Gastrocnemius medialis (tissue), 4 donors: ENCODE measurements at regions not wholly inside any gene's neighbourhood (a gene's known extent, or its start where the extent isn't known, plus 50 kb on each side); places are given as distances from the start of the nearest gene placed in this dataset.

ENCODE experiments used
- ATAC-seq, 2 donors: fragments of 150-250 bp; one replicate each; pipeline ENCODE4 v1.9.1; 2016
- DNase-seq, 2 donors: peaks; one replicate each; pipeline ENCODE4 v3.0.0-alpha.2; 2019
- H3K27ac ChIP-seq, 4 donors: fragments of 200-600 bp; sonication (generic); 1 replicate in 1 of 4; 2 replicates in 3 of 4; pipeline ENCODE4 v1.5.1; 2016 to 2018; ENCODE audit warnings: mild to moderate bottlenecking in 2 of 4, moderate library complexity in 1 of 4
- H3K27me3 ChIP-seq, 3 donors: fragments of 200-600 bp; sonication (generic) in 2 of 3; 1 replicate in 1 of 3; 2 replicates in 2 of 3; pipeline versions ENCODE4 v1.5.1 to v1.6.0; 2016 to 2019; ENCODE audit warnings: mild to moderate bottlenecking in 1 of 3, moderate library complexity in 1 of 3
- H3K36me3 ChIP-seq, 2 donors: fragments of 200-600 bp; sonication (generic) in 1 of 2; one replicate each; pipeline ENCODE4 v1.5.1; 2017 to 2018
- H3K4me1 ChIP-seq, 2 donors: fragments of 200-600 bp; sonication (generic) in 1 of 2; one replicate each; pipeline ENCODE4 v1.5.1; 2016 to 2017; ENCODE audit warnings: mild to moderate bottlenecking in 2 of 2
- H3K4me3 ChIP-seq, 4 donors: fragments of 200-600 bp; sonication (generic) in 3 of 4; 1 replicate in 1 of 4; 2 replicates in 3 of 4; pipeline ENCODE4 v1.5.1; 2016 to 2019; ENCODE audit warnings: mild to moderate bottlenecking in 2 of 4
- H3K9me3 ChIP-seq, 3 donors: fragments of 200-600 bp; sonication (generic) in 2 of 3; 1 replicate in 1 of 3; 2 replicates in 2 of 3; pipeline ENCODE4 v1.5.1; 2016 to 2019
- POLR2A ChIP-seq, 2 donors: fragments of 450-650 bp; IDR thresholded peaks; one replicate each; pipeline ENCODE4 v1.6.1; 2017; ENCODE audit warnings: antibody characterized with exemption in 2 of 2, mild to moderate bottlenecking in 2 of 2, moderate library complexity in 2 of 2
- in situ Hi-C, 4 donors: fragments of 200-750 bp; cut with MboI; loops; one replicate each; pipeline versions ENCODE4 v1.15.0 to v1.8.0; 2017; ENCODE audit warnings: low sequenced_read_pairs in 4 of 4
- intact Hi-C: fragments of 100-400 bp; cut with DNase I; formaldehyde crosslinking; loops from one replicate; pipeline ENCODE4 v1.15.1; 2023; ENCODE audit warnings: low total_unique reads
- TF ChIP-seq, protein P1 (sequence below), 5 experiments: fragments of 450-650 bp in 3 of 5; fragments of 200-600 bp in 2 of 5; sonication (generic) in 2 of 5; IDR thresholded peaks in 4 of 5; conservative IDR thresholded peaks in 1 of 5; 1 replicate in 4 of 5; 2 replicates in 1 of 5; pipeline ENCODE4 v1.5.1; 2016 to 2019; ENCODE audit warnings: antibody characterized with exemption in 5 of 5, mild to moderate bottlenecking in 3 of 5, moderate library complexity in 3 of 5

- Histone ChIP-seq H3K4me1 (no peaks in the 10 kb centered on the region), H3K27ac (no peak overlapping the region), H3K36me3 (no peaks in the 10 kb centered on the region), H3K4me3 (no peak overlapping the region), H3K9me3 (no peaks in the 10 kb centered on the region), H3K27me3 (no peaks in the 10 kb centered on the region)
- intact Hi-C loops, result no loop called here
- ATAC-seq, result no peak
- DNase-seq, result no peak
- TF ChIP-seq, protein P1, sequence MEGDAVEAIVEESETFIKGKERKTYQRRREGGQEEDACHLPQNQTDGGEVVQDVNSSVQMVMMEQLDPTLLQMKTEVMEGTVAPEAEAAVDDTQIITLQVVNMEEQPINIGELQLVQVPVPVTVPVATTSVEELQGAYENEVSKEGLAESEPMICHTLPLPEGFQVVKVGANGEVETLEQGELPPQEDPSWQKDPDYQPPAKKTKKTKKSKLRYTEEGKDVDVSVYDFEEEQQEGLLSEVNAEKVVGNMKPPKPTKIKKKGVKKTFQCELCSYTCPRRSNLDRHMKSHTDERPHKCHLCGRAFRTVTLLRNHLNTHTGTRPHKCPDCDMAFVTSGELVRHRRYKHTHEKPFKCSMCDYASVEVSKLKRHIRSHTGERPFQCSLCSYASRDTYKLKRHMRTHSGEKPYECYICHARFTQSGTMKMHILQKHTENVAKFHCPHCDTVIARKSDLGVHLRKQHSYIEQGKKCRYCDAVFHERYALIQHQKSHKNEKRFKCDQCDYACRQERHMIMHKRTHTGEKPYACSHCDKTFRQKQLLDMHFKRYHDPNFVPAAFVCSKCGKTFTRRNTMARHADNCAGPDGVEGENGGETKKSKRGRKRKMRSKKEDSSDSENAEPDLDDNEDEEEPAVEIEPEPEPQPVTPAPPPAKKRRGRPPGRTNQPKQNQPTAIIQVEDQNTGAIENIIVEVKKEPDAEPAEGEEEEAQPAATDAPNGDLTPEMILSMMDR (IDR thresholded peaks at IDR 0.05 in 4 of 5, conservative IDR thresholded peaks at IDR 0.05 in 1 of 5), result no peak
- TF ChIP-seq POLR2A (IDR thresholded peaks at IDR 0.05), result no peak
- in situ Hi-C loops, result no loop called here
Measured at GRCh38 chr11:127376301-127376700, 375.7 kb upstream of the KIRREL3 start.

- no peak for TF ChIP-seq POLR2A (IDR thresholded peaks at IDR 0.05)
- TF ChIP-seq, protein P1 (IDR thresholded peaks at IDR 0.05 in 4 of 5, conservative IDR thresholded peaks at IDR 0.05 in 1 of 5), result no peak
- Histone ChIP-seq H3K4me1 (no peaks in the 10 kb centered on the region), H3K27ac (no peak overlapping the region), H3K4me3 (no peak overlapping the region), H3K27me3 (no peaks in the 10 kb centered on the region), H3K36me3 (no peaks in the 10 kb centered on the region), H3K9me3 (no peaks in the 10 kb centered on the region)
- DNase-seq, result no peak
- intact Hi-C loops, result no loop called here
- in situ Hi-C loops, result no loop called here
- no peak for ATAC-seq
Measured at GRCh38 chr11:127369356-127369755, 368.8 kb upstream of the KIRREL3 start.

- no peaks in the 10 kb centered on the region for H3K4me1 ChIP-seq
- in situ Hi-C loops (no loop called here), intact Hi-C loops (no loop called here)
- TF ChIP-seq, protein P1 (IDR thresholded peaks at IDR 0.05 in 4 of 5, conservative IDR thresholded peaks at IDR 0.05 in 1 of 5), result no peak
- no peak for TF ChIP-seq POLR2A (IDR thresholded peaks at IDR 0.05)
- H3K27ac ChIP-seq, result no peak overlapping the region
- no peak for ATAC-seq
- no peaks in the 10 kb centered on the region for H3K36me3 ChIP-seq
- no peak for DNase-seq
- H3K4me3 ChIP-seq, result no peak overlapping the region
- H3K27me3 ChIP-seq, result no peaks in the 10 kb centered on the region
- H3K9me3 ChIP-seq, result no peaks in the 10 kb centered on the region
Measured at GRCh38 chr11:127362754-127363308, 362.3 kb upstream of the KIRREL3 start.

GRCh38 chr11:127358160-127358559 is 357.6 kb upstream of the KIRREL3 start:
- ATAC-seq (no peak), DNase-seq (no peak)
- H3K4me3 ChIP-seq, result no peak overlapping the region
- no peaks in the 10 kb centered on the region for H3K4me1 ChIP-seq
- H3K27me3 ChIP-seq, result no peaks in the 10 kb centered on the region
- H3K36me3 ChIP-seq, result no peaks in the 10 kb centered on the region
- intact Hi-C loops (no loop called here), in situ Hi-C loops (no loop called here)
- TF ChIP-seq, protein P1 (IDR thresholded peaks at IDR 0.05 in 4 of 5, conservative IDR thresholded peaks at IDR 0.05 in 1 of 5), result no peak
- TF ChIP-seq POLR2A (IDR thresholded peaks at IDR 0.05), result no peak
- H3K27ac ChIP-seq, result no peak overlapping the region
- no peaks in the 10 kb centered on the region for H3K9me3 ChIP-seq

DNA sequence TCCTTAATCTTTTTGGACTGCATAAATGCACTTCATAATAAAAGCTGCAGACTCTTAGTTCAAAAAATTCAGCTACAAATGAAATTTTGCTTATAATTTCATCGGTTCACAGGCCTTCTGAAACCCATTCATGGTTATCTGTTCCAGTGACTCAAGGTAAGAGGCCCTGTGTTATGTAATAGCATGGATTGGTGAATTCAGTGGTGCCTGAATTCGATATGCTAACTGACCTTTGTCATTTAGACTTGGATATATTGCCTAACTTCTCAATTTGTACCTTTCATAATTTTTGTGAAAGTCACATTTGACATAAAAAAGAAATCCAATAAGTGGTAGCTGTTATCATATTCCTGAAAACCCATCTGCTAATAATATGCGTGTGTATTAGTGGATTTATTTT is 349.9 kb upstream of the KIRREL3 start:
- Histone ChIP-seq H3K4me3 (no peak overlapping the region), H3K27ac (no peak overlapping the region), H3K27me3 (no peaks in the 10 kb centered on the region), H3K4me1 (no peaks in the 10 kb centered on the region), H3K9me3 (no peaks in the 10 kb centered on the region), H3K36me3 (no peaks in the 10 kb centered on the region)
- intact Hi-C loops (no loop called here), in situ Hi-C loops (no loop called here)
- TF ChIP-seq POLR2A (IDR thresholded peaks at IDR 0.05), result no peak
- TF ChIP-seq, protein P1 (IDR thresholded peaks at IDR 0.05 in 4 of 5, conservative IDR thresholded peaks at IDR 0.05 in 1 of 5), result no peak
- no peak for DNase-seq
- no peak for ATAC-seq
